GM23248 (cell line): ENCODE measurements at regions not wholly inside any gene's neighbourhood (a gene's known extent, or its start where the extent isn't known, plus 50 kb on each side); places are given as distances from the start of the nearest gene placed in this dataset.
A peak's percentile ranks its signal among the peaks of the same experiment; 100 is the strongest.
"Not testable (repeated sequence)": the region's sequence is repeated elsewhere in the genome, so short reads cannot be mapped to it uniquely, and the experiment has no call there.

Source experiments
- DNase-seq: peaks from one replicate; pipeline ENCODE4 v3.0.0-alpha.2; 2015
- H2AFZ ChIP-seq: fragments of 200-600 bp; sonication (generic); 2 replicates; pipeline ENCODE4 v1.6.1; 2016; ENCODE audit warnings: antibody characterized with exemption
- H3F3A ChIP-seq: fragments of 200-600 bp; sonication (generic); 2 replicates; pipeline ENCODE4 v1.6.1; 2016; ENCODE audit warnings: mild to moderate bottlenecking, antibody characterized with exemption, mixed run types; ENCODE audit not compliant: insufficient read depth
- H3K27ac ChIP-seq: fragments of 200-600 bp; sonication (generic); 2 replicates; pipeline ENCODE4 v1.5.1; 2016; ENCODE audit warnings: mild to moderate bottlenecking
- H3K27me3 ChIP-seq: fragments of 200-600 bp; sonication (generic); replicated peaks from 2 replicates; pipeline ENCODE4 v1.6.1; 2016; ENCODE audit warnings: mild to moderate bottlenecking; ENCODE audit not compliant: insufficient read depth
- H3K36me3 ChIP-seq: fragments of 200-600 bp; sonication (generic); 2 replicates; pipeline ENCODE4 v1.6.1; 2016; ENCODE audit warnings: low read depth, mild to moderate bottlenecking
- H3K4me1 ChIP-seq: fragments of 200-600 bp; sonication (generic); 2 replicates; pipeline ENCODE4 v1.6.1; 2016; ENCODE audit warnings: mild to moderate bottlenecking; ENCODE audit not compliant: insufficient read depth
- H3K4me2 ChIP-seq: fragments of 200-600 bp; sonication (generic); one replicate; pipeline ENCODE4 v1.6.1; 2016; ENCODE audit warnings: mild to moderate bottlenecking; ENCODE audit not compliant: unreplicated experiment
- H3K4me3 ChIP-seq: fragments of 200-600 bp; sonication (generic); 2 replicates; pipeline ENCODE4 v1.5.1; 2016; ENCODE audit warnings: mild to moderate bottlenecking
- H3K79me2 ChIP-seq: fragments of 200-600 bp; sonication (generic); 2 replicates; pipeline ENCODE4 v1.6.1; 2016; ENCODE audit warnings: mild to moderate bottlenecking; ENCODE audit not compliant: insufficient read depth
- H3K9ac ChIP-seq: fragments of 200-600 bp; sonication (generic); 2 replicates; pipeline ENCODE4 v1.6.1; 2016; ENCODE audit warnings: mild to moderate bottlenecking
- H3K9me2 ChIP-seq: fragments of 200-600 bp; sonication (generic); 2 replicates; pipeline ENCODE4 v1.6.1; 2016; ENCODE audit warnings: mixed run types, mild to moderate bottlenecking, moderate library complexity; ENCODE audit not compliant: insufficient read depth
- H3K9me3 ChIP-seq: fragments of 200-600 bp; sonication (generic); one replicate; pipeline ENCODE4 v1.6.1; 2017; ENCODE audit warnings: low read depth
- H4K20me1 ChIP-seq: fragments of 200-600 bp; sonication (generic); 2 replicates; pipeline ENCODE4 v1.6.0; 2016; ENCODE audit not compliant: insufficient read depth
- EZH2 ChIP-seq: fragments of 200-600 bp; sonication (generic); IDR thresholded peaks from 2 replicates; pipeline ENCODE4 v1.6.1; 2018; ENCODE audit warnings: antibody characterized with exemption, mild to moderate bottlenecking; ENCODE audit not compliant: insufficient read depth, poor library complexity, severe bottlenecking
- EZH2phosphoT487 ChIP-seq: fragments of 200-600 bp; sonication (generic); IDR thresholded peaks from 2 replicates; pipeline ENCODE4 v1.6.1; 2018; ENCODE audit warnings: antibody characterized with exemption, moderate library complexity, mild to moderate bottlenecking, low read depth; ENCODE audit not compliant: insufficient read depth
- WGBS, 2 experiments: methylation state at CpG; one replicate each; pipeline ENCODE4 v1.1.6; 2015 to 2017; ENCODE audit warnings: low lambda C conversion rate in 2 of 2, low coverage in 1 of 2; ENCODE audit errors: missing lambda C conversion rate in 2 of 2; 5-methylcytosine and 5-hydroxymethylcytosine counted together
- in situ Hi-C: fragments of 300-500 bp; cut with MboI; formaldehyde crosslinking; loops from 2 replicates; pipeline ENCODE4 v1.15.0; 2020

DNA sequence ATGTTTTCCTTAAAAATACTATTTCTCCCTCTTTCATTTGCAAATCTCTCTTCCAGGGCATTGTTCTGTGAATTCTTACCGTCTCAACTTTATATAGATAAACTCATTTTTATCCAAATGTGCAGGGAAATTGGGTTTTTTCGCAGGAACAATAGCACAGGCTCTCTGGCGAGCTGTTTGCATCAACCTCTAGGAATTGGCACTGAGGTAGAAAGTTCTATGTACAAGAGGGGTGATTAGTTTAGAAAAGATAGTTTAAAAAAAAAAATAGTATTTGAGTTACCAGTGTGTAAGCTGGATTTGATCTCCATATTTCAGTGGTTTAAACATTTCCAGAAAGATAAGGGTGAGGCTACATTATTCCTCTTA, 129.7 kb upstream of the BTN3A2 start:
- WGBS, 2 experiments = 43% methylated on average over 3 of the region's 3 CpGs
- no peak for TF ChIP-seq EZH2
- TF ChIP-seq EZH2phosphoT487 = no peak
- H3K36me3 ChIP-seq = no peaks in the 10 kb centered on the region
- in situ Hi-C loops = no loop called here
- H3K9me3 ChIP-seq = no peaks in the 10 kb centered on the region
- no peaks in the 10 kb centered on the region for H3K79me2 ChIP-seq
- H3K4me3 ChIP-seq = peak overlapping the region; percentile 66
- peak overlapping the region; percentile 66 for H3K9ac ChIP-seq
- H2AFZ ChIP-seq = peak overlapping the region; percentile 84
- H3K4me1 ChIP-seq = no peaks in the 10 kb centered on the region
- H3K4me2 ChIP-seq = peak overlapping the region; percentile 93
- no peaks in the 10 kb centered on the region for H4K20me1 ChIP-seq
- H3K27ac ChIP-seq = no peak overlapping the region; the same call in 1 of the 2 replicates
- no peaks in the 10 kb centered on the region for H3K27me3 ChIP-seq
- H3K9me2 ChIP-seq = no peaks in the 10 kb centered on the region
- H3F3A ChIP-seq = peaks cover 12% of the 10 kb centered on the region
- DNase-seq = no peak

GRCh38 chr6:26239415-26239814, 125.6 kb upstream of the BTN3A2 start:
- H3K36me3 ChIP-seq, H3K9me2 ChIP-seq, H4K20me1 ChIP-seq, H3K9me3 ChIP-seq, H3K4me1 ChIP-seq, H3K9ac ChIP-seq, DNase-seq, H3K27me3 ChIP-seq, H3F3A ChIP-seq, in situ Hi-C loops, H3K4me2 ChIP-seq, H3K79me2 ChIP-seq: not testable (repeated sequence)
- Histone ChIP-seq H3K4me3 (peak overlapping the region; percentile 74; the same call in 1 of the 2 replicates), H2AFZ (peak overlapping the region; percentile 95), H3K27ac (0 out of 2 replicates have a peak overlapping the region, but pooled peaks have one; percentile 74)
- WGBS, 2 experiments = 94 to 96% methylated on average over 18 of the region's 18 CpGs

GRCh38 chr6:26240157-26241032, 124.6 kb upstream of the BTN3A2 start:
- WGBS, 2 experiments = 8 to 9% methylated on average over 49 of the region's 49 CpGs
- TF ChIP-seq EZH2 (no peak), EZH2phosphoT487 (no peak)
- Histone ChIP-seq H3K36me3 (no peaks in the 10 kb centered on the region), H3K9me2 (no peaks in the 10 kb centered on the region), H3K27me3 (no peaks in the 10 kb centered on the region), H3K9me3 (no peaks in the 10 kb centered on the region), H3K79me2 (no peaks in the 10 kb centered on the region), H4K20me1 (no peaks in the 10 kb centered on the region), H3F3A (no peaks in the 10 kb centered on the region), H3K4me2 (peak overlapping the region; percentile 83), H2AFZ (peak overlapping the region; percentile 95), H3K27ac (peak overlapping the region; percentile 74), H3K4me1 (no peaks in the 10 kb centered on the region), H3K4me3 (peak overlapping the region; percentile 74), H3K9ac (peak overlapping the region; percentile 76)
- DNase-seq = peak; percentile 73
- in situ Hi-C loops = no loop called here

DNA sequence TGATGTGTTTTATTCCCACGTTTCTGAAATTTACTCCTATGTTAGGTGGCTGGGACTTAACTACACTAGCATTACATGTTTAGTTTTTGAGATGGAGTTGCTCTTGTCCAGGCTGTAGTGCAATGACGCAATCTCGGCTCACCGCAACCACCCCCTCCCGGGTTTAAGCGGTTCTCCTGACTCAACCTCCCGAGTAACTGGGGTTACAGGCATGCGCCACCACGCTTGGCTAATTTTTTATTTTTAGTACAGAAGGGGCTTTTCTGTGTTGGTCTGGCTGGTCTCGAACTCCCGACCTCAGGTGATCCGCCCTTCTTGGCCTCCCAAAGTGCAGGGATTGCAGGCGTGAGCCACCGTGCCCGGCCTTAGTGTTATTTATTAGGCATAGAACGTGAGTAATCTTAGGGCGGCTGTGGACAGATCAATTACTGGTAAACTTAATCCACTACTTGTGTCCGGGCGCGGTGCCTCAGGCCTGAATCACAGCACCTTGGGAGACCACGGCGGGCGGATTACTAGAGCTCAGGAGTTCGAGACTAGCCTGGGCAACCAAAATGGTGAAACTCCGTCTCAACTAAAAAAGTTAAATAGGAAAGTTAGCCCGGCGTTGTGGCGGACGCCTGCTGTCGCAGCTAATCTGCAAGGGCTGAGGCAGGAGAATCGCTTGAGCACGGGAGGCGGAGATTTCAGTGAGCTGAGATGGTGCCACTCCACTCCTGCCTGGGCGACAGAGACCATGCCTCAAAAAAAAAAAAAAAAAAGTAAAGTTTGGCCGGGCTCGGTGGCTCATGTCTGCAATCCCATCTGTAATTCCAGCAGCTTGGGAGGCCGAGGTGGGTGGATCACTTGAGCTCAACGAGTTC, 123.7 kb upstream of the BTN3A2 start:
- in situ Hi-C loops = no loop called here
- no peaks in the 10 kb centered on the region for H3K79me2 ChIP-seq
- peak overlapping the region; percentile 83 for H3K4me2 ChIP-seq
- H4K20me1 ChIP-seq = no peaks in the 10 kb centered on the region
- DNase-seq = peak; percentile 67
- no peaks in the 10 kb centered on the region for H3K4me1 ChIP-seq
- H2AFZ ChIP-seq = peak overlapping the region; percentile 95
- H3K36me3 ChIP-seq = no peaks in the 10 kb centered on the region
- 31 to 33% methylated on average over 34 to 38 of the region's 38 CpGs for WGBS, 2 experiments
- H3F3A ChIP-seq = no peaks in the 10 kb centered on the region
- H3K27me3 ChIP-seq = no peaks in the 10 kb centered on the region
- peak overlapping the region; percentile 74 for H3K4me3 ChIP-seq
- no peaks in the 10 kb centered on the region for H3K9me3 ChIP-seq
- TF ChIP-seq EZH2phosphoT487 (no peak), EZH2 (no peak)
- no peaks in the 10 kb centered on the region for H3K9me2 ChIP-seq
- H3K27ac ChIP-seq = peak overlapping the region; percentile 74
- H3K9ac ChIP-seq = peak overlapping the region; percentile 76
